Testis (tissue), 2 donors: ENCODE measurements at regions not wholly inside any gene's neighbourhood (a gene's known extent, or its start where the extent isn't known, plus 50 kb on each side); places are given as distances from the start of the nearest gene placed in this dataset.

Experiments
- CTCF ChIP-seq, 3 experiments: fragments of 450-650 bp in 2 of 3; fragments of 200-600 bp in 1 of 3; sonication (generic) in 1 of 3; IDR thresholded peaks; one replicate each; pipeline ENCODE4 v1.5.1; 2016 to 2019; ENCODE audit warnings: antibody characterized with exemption in 3 of 3, mild to moderate bottlenecking in 2 of 3, moderate library complexity in 1 of 3
- POLR2A ChIP-seq: fragments of 450-650 bp; IDR thresholded peaks from one replicate; pipeline ENCODE4 v1.6.1; 2017; ENCODE audit warnings: antibody characterized with exemption, mild to moderate bottlenecking, moderate library complexity

DNA sequence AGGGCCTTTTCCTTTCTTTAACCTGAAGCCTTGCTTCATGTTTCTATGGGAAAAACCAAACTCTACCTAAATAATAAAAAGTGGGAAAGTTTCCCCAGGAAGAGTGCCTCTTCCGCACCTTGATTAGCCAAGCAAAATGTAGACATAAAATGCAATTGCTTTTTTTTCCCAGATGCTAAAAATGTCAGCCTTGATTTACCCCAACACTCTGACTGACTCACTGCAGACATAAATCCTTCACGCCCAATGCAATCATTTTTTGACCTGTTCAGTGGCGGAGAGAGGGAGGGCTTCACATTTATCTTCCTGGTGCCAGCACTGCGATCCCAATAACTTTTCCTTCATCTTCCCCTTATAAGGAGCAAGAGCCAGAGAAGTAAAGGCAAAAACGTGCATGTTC, 261.5 kb downstream of the SEC16B start:
- TF ChIP-seq CTCF (IDR thresholded peaks at IDR 0.05) (no peak), POLR2A (no peak)
